KG1 (cell line): ENCODE measurements at regions not wholly inside any gene's neighbourhood (a gene's known extent, or its start where the extent isn't known, plus 50 kb on each side); places are given as distances from the start of the nearest gene placed in this dataset.
"Not testable (repeated sequence)": the region's sequence is repeated elsewhere in the genome, so short reads cannot be mapped to it uniquely, and the experiment has no call there.

Source experiments
- DNase-seq: peaks from one replicate; lab custom pipeline; 2025; lab: John Stamatoyannopoulos, UW

DNA sequence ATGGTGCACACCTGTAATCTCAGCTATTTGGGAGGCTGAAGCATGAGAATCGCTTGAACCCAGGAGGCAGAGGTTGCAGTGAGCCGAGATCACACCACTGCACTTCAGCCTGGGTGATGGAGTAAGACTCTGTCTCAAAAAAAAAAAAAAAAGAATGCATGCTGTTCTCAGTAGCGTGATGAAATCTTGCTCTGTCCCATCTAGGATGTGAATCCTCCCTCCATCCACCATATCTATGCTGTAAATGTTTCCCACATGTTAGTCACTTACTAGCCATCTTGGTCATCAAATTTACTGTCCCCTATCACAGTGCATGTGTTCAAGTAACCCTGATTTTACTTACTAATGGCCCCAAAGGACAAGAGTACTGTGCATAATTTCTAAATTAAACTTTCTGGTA, 315.4 kb upstream of the TBX18 start:
- no peak for DNase-seq

DNA sequence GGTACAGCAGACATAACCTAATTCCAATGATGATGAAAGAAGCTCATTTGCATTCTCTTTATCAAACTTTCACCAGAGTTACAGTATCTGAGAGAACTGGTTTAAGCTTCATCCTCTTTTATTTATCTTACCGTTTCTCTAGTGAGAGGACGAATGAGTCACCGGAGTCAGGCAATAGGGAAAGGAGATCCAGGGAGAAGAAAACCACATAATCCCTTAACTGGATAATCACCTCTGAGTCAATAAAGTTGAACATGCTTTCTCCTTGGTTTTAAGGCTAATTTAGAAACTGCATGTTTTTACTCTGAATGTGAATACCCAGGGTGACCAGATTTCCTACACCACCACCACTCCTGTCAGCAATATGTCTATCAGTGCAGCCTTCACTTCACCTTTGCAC, 313.7 kb upstream of the TBX18 start:
- no peak for DNase-seq

DNA sequence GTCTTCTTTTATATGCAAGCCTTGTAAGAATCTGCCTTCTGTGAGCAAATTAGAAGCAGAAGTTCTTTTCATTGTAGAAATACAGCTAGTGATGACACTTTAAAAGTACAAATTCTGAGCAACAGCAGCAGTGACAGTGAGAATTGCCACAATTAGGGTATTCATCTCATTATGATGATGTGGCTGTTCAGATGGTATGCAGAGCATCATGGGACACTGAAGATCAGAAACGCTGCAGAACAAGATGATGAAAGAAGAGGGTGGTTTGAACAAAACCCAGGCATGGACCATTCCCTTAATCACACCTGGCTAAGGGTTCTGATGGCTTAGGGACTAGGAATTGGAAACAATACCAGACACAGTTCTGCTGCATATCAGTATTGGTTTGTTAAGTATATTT, 312.7 kb upstream of the TBX18 start:
- no peak for DNase-seq

DNA sequence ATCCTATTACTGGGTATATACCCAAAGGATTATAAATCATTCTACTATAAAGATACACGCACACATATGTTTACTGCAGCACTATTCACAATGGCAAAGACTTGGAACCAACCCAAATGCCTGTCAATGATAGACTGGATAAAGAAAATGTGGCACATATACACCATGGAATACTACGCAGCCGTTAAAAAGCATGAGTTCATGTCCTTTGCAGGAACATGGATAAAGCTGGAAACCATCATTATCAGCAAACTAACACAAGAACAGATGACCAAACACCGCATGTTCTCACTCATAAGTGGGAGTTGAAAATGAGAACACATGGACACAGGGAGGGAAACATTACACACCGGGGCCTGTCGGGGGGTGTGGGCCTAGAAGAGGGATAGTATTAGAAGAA, 307.4 kb upstream of the TBX18 start:
- DNase-seq: not testable (repeated sequence)

DNA sequence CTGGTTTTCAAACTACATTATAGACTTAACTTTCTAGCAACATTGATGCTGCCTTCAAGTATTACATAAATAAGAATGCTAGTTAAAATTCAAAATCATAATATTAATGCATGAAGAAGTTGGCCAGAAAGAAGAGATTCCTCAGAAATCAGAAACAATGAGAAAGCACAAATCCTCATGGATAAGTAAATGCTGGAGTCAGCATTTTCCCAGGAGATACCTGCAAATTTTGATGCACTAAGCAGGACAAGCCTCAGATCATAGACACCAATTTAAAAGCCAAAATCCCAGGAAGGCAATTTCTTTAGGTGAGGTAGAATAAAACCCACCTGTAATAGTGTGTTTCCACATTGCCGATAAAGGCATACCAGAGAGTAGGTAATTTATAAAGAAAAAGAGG, 305.2 kb upstream of the TBX18 start:
- no peak for DNase-seq

DNA sequence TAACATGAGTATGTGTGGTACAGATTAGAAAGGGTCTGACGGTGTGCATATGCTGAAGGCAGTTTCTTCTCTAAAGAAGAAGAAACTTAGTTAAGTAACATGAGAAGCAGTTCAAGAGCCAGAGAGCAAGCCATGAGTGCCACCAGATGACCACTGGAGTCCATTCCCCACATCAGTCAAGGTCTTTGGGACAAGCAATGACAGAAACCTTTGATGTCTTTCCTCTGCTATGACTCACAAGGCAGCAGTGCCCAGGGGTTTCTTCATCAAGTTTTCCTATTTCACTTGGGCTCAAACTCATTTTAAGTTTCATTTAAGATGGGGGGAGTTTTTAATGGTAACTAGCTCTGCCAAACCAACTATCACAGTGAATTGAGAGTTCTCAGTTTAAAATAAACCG, 303.8 kb upstream of the TBX18 start:
- no peak for DNase-seq

DNA sequence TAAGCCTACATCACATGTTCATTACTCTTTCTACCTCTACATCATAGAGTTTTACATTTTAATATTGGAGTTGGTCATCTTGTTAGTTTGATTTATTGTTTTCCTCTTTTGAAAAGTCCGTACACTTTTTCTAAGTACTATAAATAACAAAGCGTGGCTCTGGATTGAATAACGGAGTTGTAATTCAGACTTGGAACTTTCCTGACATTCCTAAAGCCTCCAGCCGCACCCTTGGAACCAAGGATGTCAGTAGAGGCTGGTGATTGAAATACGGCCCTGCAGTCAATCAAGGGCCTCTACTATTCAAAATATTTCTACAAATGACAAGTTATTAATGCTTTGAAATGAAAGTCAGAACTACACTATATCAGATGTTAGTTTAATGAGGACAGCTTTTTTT, 301.9 kb upstream of the TBX18 start:
- DNase-seq: no peak

DNA sequence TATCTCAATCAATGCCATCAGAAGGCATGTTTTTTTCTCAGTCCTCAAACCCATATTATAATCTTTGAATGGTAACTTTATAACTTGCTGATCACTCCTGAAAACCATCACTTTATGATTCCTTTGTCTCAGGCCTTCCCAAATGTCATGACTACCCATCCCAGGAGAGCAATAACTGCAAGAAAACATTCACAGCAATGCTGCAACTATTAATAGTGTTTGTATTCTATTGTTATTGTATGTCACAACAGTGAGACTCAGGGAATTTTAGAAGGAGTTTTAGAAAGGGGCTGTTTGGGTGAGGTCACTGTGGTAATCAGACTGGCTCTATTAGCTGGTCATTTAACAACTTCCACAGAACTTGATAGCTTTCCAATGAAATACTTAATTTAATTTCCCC, 301.4 kb upstream of the TBX18 start:
- DNase-seq: no peak

DNA sequence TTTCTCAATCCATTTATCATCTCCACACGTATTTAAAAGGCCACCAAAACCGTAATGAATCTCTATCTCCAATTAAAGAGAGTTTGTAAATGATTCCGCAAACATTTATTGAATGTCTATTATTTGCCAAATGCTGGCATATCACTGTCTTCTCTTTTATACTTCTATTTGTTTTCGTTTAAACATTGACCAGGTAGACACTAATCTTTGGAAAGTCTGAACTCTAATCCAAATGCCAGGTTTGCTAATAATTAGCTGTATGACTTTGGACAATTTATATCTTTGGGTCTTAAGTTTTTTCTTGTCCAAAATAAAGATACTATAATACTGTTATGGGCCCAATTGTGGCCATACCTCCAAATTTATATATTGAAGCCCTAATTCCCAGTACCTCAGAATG, 299.2 kb upstream of the TBX18 start:
- no peak for DNase-seq

DNA sequence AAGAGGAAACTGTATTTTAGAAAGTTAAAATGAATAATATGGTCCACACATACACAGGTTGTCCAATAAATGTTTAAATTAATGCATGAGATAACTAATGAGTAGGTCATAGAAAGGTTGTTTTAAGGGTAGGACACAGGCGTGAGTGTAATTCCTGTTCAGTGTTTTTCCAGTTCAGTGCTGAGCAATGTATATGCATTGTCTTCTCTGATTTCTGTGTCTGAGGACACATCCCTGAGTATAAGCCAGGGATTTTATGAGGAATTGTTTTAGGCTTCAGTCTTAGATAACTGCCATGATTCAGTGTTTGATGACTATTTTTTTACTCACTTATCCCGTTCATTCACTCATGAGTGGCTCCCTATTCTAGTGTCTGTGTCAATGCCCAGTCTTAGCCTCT, 298.5 kb upstream of the TBX18 start:
- DNase-seq: no peak

DNA sequence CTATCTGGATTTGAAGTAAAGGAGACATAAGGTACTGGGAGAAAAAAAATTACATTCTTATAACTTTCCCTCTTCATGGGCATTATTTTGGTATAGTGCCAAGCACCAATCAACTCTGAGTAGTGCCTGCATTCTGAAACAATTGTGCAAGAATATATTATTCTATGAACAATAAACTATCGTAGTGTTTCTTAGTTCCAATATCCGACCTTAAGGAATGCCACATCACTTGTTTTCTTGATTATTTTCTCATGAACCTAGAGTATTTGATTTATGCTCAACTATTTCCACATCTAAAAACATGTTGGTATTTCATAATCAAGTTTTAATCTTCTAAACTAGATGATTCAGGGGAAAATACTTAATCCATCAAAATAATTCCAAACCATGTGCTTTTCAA, 294.4 kb upstream of the TBX18 start:
- no peak for DNase-seq

DNA sequence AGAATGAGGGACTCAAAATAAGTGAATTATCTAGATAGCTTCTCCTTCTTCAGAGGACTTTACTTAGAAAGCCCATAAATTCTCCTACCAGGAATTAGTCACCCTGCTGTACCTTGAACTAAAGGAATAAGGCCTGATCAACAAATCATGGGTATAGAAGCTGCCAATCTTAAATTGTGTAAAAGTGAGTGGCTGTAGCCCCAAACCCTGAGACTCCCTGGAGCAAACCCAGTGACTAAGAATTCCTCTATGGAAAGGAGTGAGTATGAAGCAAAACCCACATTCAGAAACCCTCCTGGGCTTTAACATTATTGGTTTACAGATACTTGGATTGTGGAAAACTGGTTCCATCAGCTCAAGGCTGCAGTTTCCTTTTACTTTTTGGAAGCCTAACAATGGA, 285.8 kb upstream of the TBX18 start:
- DNase-seq: no peak

DNA sequence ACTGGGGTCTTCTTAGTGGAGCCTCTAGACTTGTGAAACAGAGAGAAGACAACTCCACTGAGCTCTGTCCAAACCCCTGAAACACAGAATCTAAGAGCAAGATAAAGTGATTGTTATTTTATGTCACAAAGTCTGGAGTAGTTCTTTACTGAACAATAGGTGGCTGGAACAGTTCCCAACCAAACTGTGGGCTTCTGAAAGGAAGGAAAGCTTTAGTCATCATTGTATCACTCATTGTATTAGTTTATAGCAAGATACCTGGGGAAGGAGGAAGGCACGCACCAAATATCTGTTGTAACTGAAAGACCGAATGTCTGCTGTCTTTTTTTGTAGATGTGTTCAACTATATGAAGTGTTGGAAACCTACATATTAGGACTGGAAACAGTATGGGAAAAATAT, 284.9 kb upstream of the TBX18 start:
- no peak for DNase-seq

DNA sequence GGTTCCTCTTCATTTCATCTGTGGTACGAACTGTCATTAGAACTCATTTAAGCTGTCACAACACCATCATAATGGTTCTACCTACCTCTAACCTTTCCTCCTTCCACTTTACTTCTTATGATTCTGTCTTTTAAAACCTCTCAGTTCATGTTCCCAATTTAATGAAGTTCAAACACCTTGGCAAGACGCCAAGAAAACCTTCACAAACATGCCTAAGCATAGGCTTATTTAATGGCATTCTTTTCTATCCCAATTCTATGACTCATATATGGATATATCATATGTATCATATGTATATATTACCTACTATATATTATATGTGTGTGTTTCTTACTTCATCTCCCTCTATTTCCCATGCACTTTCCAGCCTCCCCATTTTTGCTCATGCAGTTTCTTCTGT, 283.4 kb upstream of the TBX18 start:
- DNase-seq: no peak

DNA sequence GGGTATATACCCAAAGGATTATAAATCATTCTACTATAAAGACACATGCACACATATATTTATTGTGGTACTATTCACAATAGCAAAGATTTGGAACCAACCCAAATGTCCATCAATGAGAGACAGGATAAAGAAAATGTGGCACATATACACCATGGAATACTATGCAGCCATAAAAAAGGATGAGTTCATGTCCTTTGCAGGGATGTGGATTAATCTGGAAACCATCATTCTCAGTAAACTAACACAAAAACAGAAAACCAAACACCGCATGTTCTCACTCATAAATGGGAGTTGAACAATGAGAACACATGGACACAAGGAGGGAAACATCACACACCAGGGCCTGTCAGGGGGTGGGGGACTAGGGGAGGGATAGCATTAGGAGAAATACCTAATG, 281.4 kb upstream of the TBX18 start:
- not testable (repeated sequence) for DNase-seq

DNA sequence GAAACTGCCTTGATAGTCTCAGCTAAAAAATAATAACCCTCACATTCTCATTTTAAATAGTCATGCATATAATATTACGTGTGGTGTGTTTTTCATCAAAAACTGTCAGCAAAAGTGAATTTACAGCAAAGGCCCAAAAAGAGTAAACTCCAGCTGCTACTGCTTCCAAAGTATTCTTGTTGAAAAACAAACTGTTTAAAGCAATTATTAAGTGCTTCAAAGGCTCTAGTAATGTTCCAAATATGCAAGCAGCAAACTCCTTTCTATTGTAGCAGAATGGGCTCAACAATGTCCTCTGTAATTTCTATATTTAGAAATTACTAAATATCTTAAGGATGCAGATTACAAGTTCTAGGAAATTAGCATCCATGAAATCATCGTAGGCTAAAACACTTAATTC, 280.0 kb upstream of the TBX18 start:
- DNase-seq: no peak

DNA sequence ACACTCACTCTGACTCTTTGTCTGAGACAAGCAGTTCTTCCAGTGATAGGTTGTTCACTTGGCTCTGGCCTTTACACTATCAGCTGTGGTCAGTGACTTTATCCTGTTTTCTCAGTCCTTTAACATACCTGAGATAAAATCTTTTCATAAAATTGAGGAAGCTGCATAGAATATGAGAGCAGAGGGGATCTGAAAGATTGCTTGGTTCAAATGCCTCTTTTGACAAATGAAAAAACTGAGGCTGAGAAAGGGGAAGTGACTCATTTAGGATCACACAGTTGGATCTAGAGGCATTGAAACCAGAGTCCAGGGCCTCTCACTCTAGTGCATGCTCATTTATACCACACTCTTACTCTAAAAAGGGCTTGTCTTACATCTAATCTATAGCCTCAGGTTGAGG, 277.0 kb upstream of the TBX18 start:
- no peak for DNase-seq

DNA sequence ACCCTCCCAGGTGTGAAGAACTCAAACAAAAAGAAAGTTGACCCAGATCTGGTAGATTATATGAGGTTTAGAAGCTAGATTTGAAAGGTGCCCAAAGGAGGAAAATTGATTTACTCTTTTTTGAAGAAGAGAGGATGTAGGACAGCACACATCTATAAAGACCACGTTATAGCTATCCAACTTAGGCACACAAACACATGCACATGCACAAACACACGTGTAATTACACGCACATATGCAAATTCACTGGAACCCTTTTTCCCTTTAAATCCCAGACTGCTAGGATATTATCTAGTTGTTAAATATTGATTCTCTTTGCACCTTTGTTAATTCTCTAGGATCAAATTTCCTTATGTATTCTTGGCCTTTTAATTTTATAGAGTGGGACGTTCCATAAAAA, 272.8 kb upstream of the TBX18 start:
- DNase-seq: no peak

DNA sequence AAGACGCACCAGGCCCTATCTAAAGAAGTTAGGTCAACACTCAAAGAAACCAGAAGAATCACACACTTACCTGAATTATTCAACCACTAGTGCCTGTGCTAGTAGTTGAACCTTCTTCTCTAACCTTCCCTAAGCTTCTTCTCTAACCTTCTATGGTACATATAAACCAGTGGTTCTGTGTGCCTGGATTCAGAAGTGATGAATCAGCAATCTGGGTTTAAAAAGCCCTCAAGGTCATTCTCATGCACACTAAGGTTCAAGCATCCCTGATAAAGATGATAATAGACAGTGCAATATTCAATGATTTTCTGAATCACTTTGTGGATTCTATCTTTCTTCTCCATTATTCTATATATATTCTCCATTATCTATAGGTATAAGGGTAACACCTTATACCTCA, 271.4 kb upstream of the TBX18 start:
- DNase-seq: no peak

DNA sequence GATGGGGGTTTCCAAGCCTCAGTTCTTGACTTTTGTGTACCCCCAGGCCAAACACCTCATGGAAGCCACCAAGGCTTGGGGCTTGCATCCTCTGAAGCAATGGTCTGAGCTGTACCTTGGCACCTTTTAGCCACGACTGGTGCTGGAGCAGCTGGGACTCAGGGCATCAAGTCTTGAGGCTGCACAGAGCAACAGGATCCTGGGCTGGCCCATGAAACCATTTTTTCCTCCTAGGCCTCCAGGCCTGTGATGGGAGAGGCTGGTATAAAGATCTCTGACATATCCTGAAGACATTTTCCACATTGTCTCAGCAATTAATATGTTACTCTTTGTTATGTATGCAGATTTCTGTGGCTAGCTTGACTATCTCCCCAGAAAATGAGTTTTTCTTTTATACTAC, 269.1 kb upstream of the TBX18 start:
- DNase-seq: no peak

DNA sequence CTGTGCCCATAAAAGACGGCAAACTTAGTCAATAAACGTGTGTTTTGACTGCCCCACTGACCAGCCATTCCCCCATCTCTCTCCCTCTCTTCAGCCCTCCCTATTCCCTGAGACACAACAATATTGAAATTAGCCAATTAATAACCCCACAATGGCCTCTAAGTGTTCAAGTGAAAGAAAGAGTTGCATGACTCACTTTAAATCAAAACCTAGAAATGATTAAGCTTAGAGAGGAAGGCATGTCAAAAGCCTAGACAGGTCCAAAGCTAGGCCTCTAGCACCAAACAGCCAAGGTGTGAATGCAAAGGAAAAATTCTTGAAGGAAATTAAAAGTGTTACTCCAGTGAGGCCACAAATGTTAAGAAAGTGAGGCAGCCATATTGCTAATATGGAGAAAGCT, 261.6 kb upstream of the TBX18 start:
- DNase-seq: no peak

DNA sequence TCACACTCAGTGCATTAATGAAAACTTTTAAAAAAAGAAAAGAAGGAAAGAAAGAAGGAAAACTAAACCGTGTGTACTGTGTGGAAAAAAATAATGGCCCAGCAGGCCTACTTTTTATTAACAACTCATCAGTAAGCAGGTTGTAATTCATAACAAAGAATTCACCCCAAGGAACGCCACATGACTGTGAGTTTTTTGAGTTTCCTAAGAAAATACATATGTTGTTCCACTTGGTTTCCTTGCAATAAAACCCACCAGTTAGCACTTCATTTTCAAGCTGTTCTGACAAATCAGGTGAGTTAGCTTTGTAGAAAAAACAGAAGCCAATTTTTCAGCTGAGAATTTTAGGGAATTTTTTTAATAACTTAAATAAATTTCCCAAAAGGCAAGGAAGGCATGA, 259.3 kb upstream of the TBX18 start:
- no peak for DNase-seq

DNA sequence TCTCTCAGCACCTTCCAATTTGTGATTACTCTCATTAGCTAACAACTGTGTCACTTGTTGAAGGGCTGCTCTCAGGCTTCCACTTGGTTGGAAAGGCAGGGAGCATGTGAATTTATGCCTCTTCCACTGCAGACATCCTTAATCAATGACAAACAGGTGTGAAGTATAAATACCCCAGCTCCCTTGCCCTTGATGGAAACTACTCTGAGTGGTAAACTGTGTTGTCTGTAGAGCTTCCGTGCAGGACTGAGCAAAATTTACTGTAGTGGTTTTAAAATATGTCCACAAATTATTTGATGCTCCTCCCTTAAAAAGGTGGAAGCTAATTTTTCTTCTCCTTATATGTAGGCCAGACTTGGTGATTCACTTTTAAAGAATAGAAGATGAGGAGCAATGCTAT, 253.0 kb upstream of the TBX18 start:
- no peak for DNase-seq

DNA sequence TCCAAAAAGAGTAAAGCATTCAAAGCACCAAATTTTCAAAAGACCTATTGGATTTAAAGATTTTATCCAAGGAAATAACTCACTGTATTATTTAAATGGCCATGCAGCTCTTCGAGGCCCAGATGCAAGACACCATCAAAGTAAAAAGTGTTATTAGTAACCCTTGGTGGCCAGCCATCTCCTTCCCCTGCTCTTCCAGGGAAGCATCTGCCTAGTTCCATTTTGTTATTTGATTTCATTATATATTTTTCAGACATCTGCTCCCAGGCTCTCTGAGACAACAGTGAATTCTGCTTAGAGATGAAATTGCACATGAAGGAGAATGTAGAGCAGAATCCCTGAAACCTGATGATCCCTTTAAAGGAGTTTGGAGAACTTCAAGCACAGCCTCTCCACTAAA, 252.3 kb upstream of the TBX18 start:
- no peak for DNase-seq

DNA sequence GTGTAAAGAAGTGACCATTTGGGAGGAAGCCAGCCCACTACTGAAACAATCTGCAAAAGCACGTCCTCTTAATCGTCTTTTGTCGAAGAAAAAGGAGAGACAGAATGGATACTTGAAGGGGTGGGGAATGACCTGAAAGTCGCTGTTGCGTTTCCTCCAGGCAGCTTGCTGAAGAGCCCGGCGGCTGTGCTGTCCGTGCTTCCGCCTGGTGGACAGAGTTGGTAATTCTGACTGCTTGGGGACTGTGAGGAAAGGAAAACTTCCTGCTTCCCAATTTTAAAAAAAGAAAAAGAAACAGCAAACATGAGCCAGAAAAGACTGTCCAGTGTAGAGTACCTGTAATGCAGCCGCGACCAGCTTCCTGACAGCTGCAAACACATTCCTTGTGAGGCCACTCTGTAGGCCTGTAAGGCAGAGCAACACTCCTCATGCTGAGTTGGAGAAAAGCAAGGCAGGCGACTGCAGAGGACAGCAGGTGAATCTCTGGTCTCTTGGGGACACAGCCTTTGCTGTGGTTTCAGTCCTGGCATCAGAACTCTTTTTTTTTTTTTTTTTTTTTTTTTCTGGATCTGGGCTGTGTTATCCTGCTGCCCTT, 251.1 kb upstream of the TBX18 start:
- DNase-seq: no peak
